Spleen (tissue), 11 donors: ENCODE measurements at regions not wholly inside any gene's neighbourhood (a gene's known extent, or its start where the extent isn't known, plus 50 kb on each side); places are given as distances from the start of the nearest gene placed in this dataset.

ENCODE experiments used
- DNase-seq: peaks from one replicate; pipeline ENCODE4 v3.0.0-alpha.2; 2020
- H3K27ac ChIP-seq, 8 donors: fragments of 200-600 bp; sonication (generic) in 7 of 8; 1 replicate in 4 of 8; 2 replicates in 4 of 8; pipeline versions ENCODE4 v1.5.0 to v1.8.0; 2016 to 2021; ENCODE audit warnings: inconsistent platforms in 4 of 8, mild to moderate bottlenecking in 4 of 8, moderate library complexity in 1 of 8
- H3K27me3 ChIP-seq, 7 donors: fragments of 200-600 bp; sonication (generic) in 6 of 7; replicated peaks in 1 of 7; 1 replicate in 4 of 7; 2 replicates in 3 of 7; pipeline versions ENCODE4 v1.5.0 to v1.8.0; 2016 to 2021; ENCODE audit warnings: inconsistent platforms in 3 of 7, mild to moderate bottlenecking in 1 of 7
- H3K36me3 ChIP-seq, 6 donors: fragments of 200-600 bp; sonication (generic) in 5 of 6; 1 replicate in 4 of 6; 2 replicates in 2 of 6; pipeline versions ENCODE4 v1.5.0 to v1.8.0; 2016 to 2021; ENCODE audit warnings: inconsistent platforms in 2 of 6
- H3K4me1 ChIP-seq, 6 donors: fragments of 200-600 bp; sonication (generic) in 5 of 6; 1 replicate in 3 of 6; 2 replicates in 3 of 6; pipeline versions ENCODE4 v1.5.0 to v1.8.0; 2016 to 2021; ENCODE audit warnings: inconsistent platforms in 3 of 6
- H3K4me3 ChIP-seq, 8 donors: fragments of 200-600 bp; sonication (generic) in 7 of 8; 1 replicate in 4 of 8; 2 replicates in 4 of 8; pipeline versions ENCODE4 v1.5.0 to v1.8.0; 2016 to 2021; ENCODE audit warnings: inconsistent platforms in 4 of 8, mild to moderate bottlenecking in 4 of 8, moderate library complexity in 2 of 8
- H3K9me3 ChIP-seq, 8 donors: fragments of 200-600 bp; sonication (generic) in 7 of 8; 1 replicate in 4 of 8; 2 replicates in 4 of 8; pipeline versions ENCODE4 v1.5.0 to v1.8.0; 2016 to 2021; ENCODE audit warnings: inconsistent platforms in 4 of 8
- POLR2A ChIP-seq, 3 donors: fragments of 450-650 bp; IDR thresholded peaks; one replicate each; pipeline ENCODE4 v1.5.1; 2017; ENCODE audit warnings: antibody characterized with exemption in 3 of 3, mild to moderate bottlenecking in 1 of 3
- POLR2AphosphoS5 ChIP-seq, 3 donors: sonication (generic); formaldehyde crosslinking; IDR thresholded peaks; one replicate each; pipeline ENCODE4 v1.5.1; 2017; ENCODE audit warnings: antibody characterized with exemption in 3 of 3
- WGBS, 5 donors: extraction: QIAGEN DNeasy Blood & Tissue Kit in 3 of 5; methylation state at CpG; one replicate each; pipeline versions ENCODE4 v1.1.5 to v1.1.7; 2013 to 2018; 5-methylcytosine and 5-hydroxymethylcytosine counted together
- intact Hi-C: fragments of 100-400 bp; cut with DNase I; formaldehyde crosslinking; loops from one replicate; pipeline ENCODE4 v1.15.0; 2023; ENCODE audit warnings: low total_unique reads
- small RNA-seq, 4 donors: library from RNA; depleted of rRNA; stranded (forward); fragments of <200 nt; gene quantifications; one replicate each; pipeline ENCODE3, GENCODE V24; 2016
- TF ChIP-seq, protein P1 (sequence below), 11 experiments: fragments of 200-600 bp in 7 of 11; fragments of 450-650 bp in 4 of 11; sonication (generic) in 4 of 11; IDR thresholded peaks in 8 of 11; conservative IDR thresholded peaks in 3 of 11; 1 replicate in 7 of 11; 2 replicates in 4 of 11; pipeline versions ENCODE4 v1.4.0 to v1.8.0; 2016 to 2021; ENCODE audit warnings: antibody characterized with exemption in 11 of 11, inconsistent platforms in 4 of 11, mild to moderate bottlenecking in 1 of 11
- donor health status: healthy with polysubstance abuse.
- donor health status: DM: no; HTN: no; CAD: no; lungs with moderate emphysema.
- donor health status: DM: no; HTN: no; CAD: no.
- donor health status: Bipolar disorder and iron deficiency.
- donor health status: healthy.
- donor health status: DM: no; HTN: no; CAD: no.
- donor health status: DM: yes; HTN: yes; CAD: no.

GRCh38 chr12:13273850-13274249 lies 77.3 kb downstream of the EMP1 start:
- Histone ChIP-seq H3K4me1 (peaks cover 0 to 9% (median 5%) of the 10 kb centered on the region in 6 donors), H3K36me3 (no peaks in the 10 kb centered on the region), H3K27ac (no peak overlapping the region), H3K9me3 (no peaks in the 10 kb centered on the region), H3K27me3 (peaks cover 0 to 60% (median 4%) of the 10 kb centered on the region in 7 donors), H3K4me3 (no peak overlapping the region)
- WGBS, 5 donors, result 69 to 77% (median 72%) methylated on average over 12 of the region's 12 CpGs
- DNase-seq, result no peak
- intact Hi-C loops, result no loop called here
- TF ChIP-seq, protein P1, sequence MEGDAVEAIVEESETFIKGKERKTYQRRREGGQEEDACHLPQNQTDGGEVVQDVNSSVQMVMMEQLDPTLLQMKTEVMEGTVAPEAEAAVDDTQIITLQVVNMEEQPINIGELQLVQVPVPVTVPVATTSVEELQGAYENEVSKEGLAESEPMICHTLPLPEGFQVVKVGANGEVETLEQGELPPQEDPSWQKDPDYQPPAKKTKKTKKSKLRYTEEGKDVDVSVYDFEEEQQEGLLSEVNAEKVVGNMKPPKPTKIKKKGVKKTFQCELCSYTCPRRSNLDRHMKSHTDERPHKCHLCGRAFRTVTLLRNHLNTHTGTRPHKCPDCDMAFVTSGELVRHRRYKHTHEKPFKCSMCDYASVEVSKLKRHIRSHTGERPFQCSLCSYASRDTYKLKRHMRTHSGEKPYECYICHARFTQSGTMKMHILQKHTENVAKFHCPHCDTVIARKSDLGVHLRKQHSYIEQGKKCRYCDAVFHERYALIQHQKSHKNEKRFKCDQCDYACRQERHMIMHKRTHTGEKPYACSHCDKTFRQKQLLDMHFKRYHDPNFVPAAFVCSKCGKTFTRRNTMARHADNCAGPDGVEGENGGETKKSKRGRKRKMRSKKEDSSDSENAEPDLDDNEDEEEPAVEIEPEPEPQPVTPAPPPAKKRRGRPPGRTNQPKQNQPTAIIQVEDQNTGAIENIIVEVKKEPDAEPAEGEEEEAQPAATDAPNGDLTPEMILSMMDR (IDR thresholded peaks at IDR 0.05 in 8 of 11, conservative IDR thresholded peaks at IDR 0.05 in 3 of 11), result no peak
- TF ChIP-seq POLR2AphosphoS5 (IDR thresholded peaks at IDR 0.05), result no peak
- no peak for TF ChIP-seq POLR2A (IDR thresholded peaks at IDR 0.05)

- Histone ChIP-seq H3K36me3 (no peaks in the 10 kb centered on the region), H3K4me3 (no peak overlapping the region), H3K4me1 (peaks cover 0 to 4% (median 3%) of the 10 kb centered on the region in 6 donors), H3K27ac (no peak overlapping the region), H3K27me3 (peaks cover 0 to 53% (median 4%) of the 10 kb centered on the region in 7 donors), H3K9me3 (no peaks in the 10 kb centered on the region)
- WGBS, 5 donors, result 84 to 91% (median 85%) methylated on average over 6 of the region's 6 CpGs
- DNase-seq, result no peak
- TF ChIP-seq POLR2A (IDR thresholded peaks at IDR 0.05), result no peak
- TF ChIP-seq, protein P1 (IDR thresholded peaks at IDR 0.05 in 8 of 11, conservative IDR thresholded peaks at IDR 0.05 in 3 of 11), result no peak
- no peak for TF ChIP-seq POLR2AphosphoS5 (IDR thresholded peaks at IDR 0.05)
- intact Hi-C loops, result no loop called here
Measured at GRCh38 chr12:13273097-13273496, 76.6 kb downstream of the EMP1 start.

GRCh38 chr12:13270817-13271216 lies 74.3 kb downstream of the EMP1 start:
- intact Hi-C loops, result no loop called here
- Histone ChIP-seq H3K27ac (no peak overlapping the region), H3K36me3 (no peaks in the 10 kb centered on the region), H3K27me3 (peaks cover 0 to 30% (median 4%) of the 10 kb centered on the region in 7 donors), H3K9me3 (no peaks in the 10 kb centered on the region), H3K4me1 (no peaks in the 10 kb centered on the region), H3K4me3 (no peak overlapping the region)
- DNase-seq, result no peak
- 87 to 96% (median 95%) methylated on average over 4 of the region's 4 CpGs for WGBS, 5 donors
- TF ChIP-seq POLR2AphosphoS5 (IDR thresholded peaks at IDR 0.05) (no peak), POLR2A (IDR thresholded peaks at IDR 0.05) (no peak)
- TF ChIP-seq, protein P1 (IDR thresholded peaks at IDR 0.05 in 8 of 11, conservative IDR thresholded peaks at IDR 0.05 in 3 of 11), result no peak

Small RNA genes in the stretch of these regions (small RNA-seq; reads per million reads assigned to genes)
- gene RNA5SP353, result 0 to 0.12 (median 0.07) reads per million in 4 donors
- gene RNU6-590P, result 0 reads per million in 4 donors
